PC-3 (cell line): ENCODE measurements at regions not wholly inside any gene's neighbourhood (a gene's known extent, or its start where the extent isn't known, plus 50 kb on each side); places are given as distances from the start of the nearest gene placed in this dataset.

Source experiments
- ATAC-seq: fragments of 200-7000 bp; cut with Tn5 transposase; 2 replicates; pipeline ENCODE4 v1.9.1; 2020; ENCODE audit warnings: mild to moderate bottlenecking, moderate library complexity
- BruUV-seq: library from RNA; stranded (reverse); fragments of 400-500 nt; replicated peaks from 2 replicates; lab custom pipeline; 2021; lab: Mats Ljungman, UMichigan
- CTCF ChIA-PET: fragments of 300-600 bp; sonication (Branson Sonifier 250); formaldehyde crosslinking; loops from one replicate; lab custom pipeline; 2022; ENCODE audit warnings: antibody characterized with exemption; lab: Charles Lee
- POLR2A ChIA-PET: fragments of 300-600 bp; sonication (Branson Sonifier 250); formaldehyde crosslinking; loops from one replicate; lab custom pipeline; 2022; ENCODE audit warnings: antibody characterized with exemption; ENCODE audit not compliant: unreplicated experiment; lab: Charles Lee
- DNase-seq: peaks from one replicate; pipeline ENCODE4 v3.0.0-alpha.2; 2015
- H2AFZ ChIP-seq: fragments of 300-600 bp; sonication (generic); 2 replicates; pipeline ENCODE4 v1.6.0; 2016; ENCODE audit warnings: antibody characterized with exemption, low read length
- H3F3A ChIP-seq: fragments of 300-600 bp; sonication (generic); one replicate; pipeline ENCODE4 v1.6.0; 2017; ENCODE audit warnings: antibody characterized with exemption, low read length, control low read depth, mild to moderate bottlenecking; ENCODE audit not compliant: unreplicated experiment
- H3K27ac ChIP-seq: fragments of 300-600 bp; sonication (generic); 2 replicates; pipeline ENCODE4 v1.5.1; 2016; ENCODE audit warnings: mild to moderate bottlenecking, low read length
- H3K27me3 ChIP-seq: fragments of 300-600 bp; sonication (generic); 2 replicates; pipeline ENCODE4 v1.6.1; 2016; ENCODE audit warnings: low read length, mixed read lengths
- H3K36me3 ChIP-seq: fragments of 300-600 bp; sonication (generic); 2 replicates; pipeline ENCODE4 v1.6.1; 2016; ENCODE audit warnings: low read depth, mixed run types, low read length, mixed read lengths
- H3K4me1 ChIP-seq: fragments of 300-600 bp; sonication (generic); 2 replicates; pipeline ENCODE4 v1.5.1; 2016; ENCODE audit warnings: low read length; ENCODE audit not compliant: insufficient read depth
- H3K4me2 ChIP-seq: fragments of 300-600 bp; sonication (generic); 2 replicates; pipeline ENCODE4 v1.6.0; 2016; ENCODE audit warnings: low read length
- H3K4me3 ChIP-seq: fragments of 300-600 bp; sonication (generic); 2 replicates; pipeline ENCODE4 v1.5.1; 2016; ENCODE audit warnings: mild to moderate bottlenecking, low read length, mixed read lengths
- H3K79me2 ChIP-seq: fragments of 300-600 bp; sonication (generic); 2 replicates; pipeline ENCODE4 v1.6.1; 2017; ENCODE audit warnings: low read length, mixed read lengths
- H3K9ac ChIP-seq: fragments of 300-600 bp; sonication (generic); 2 replicates; pipeline ENCODE4 v1.6.0; 2016; ENCODE audit warnings: mild to moderate bottlenecking, low read length
- H3K9me2 ChIP-seq: fragments of 300-600 bp; sonication (generic); replicated peaks from 2 replicates; pipeline ENCODE4 v1.6.1; 2016; ENCODE audit warnings: mixed run types, low read length, mixed read lengths
- H3K9me3 ChIP-seq: fragments of 300-600 bp; sonication (generic); 2 replicates; pipeline ENCODE4 v1.6.1; 2016; ENCODE audit warnings: low read length, mixed read lengths
- H4K20me1 ChIP-seq: fragments of 300-600 bp; sonication (generic); 2 replicates; pipeline ENCODE4 v1.6.1; 2016; ENCODE audit warnings: low read length, mixed read lengths
- CTCF ChIP-seq: fragments of 300-600 bp; sonication (generic); conservative IDR thresholded peaks from 2 replicates; pipeline ENCODE4 v1.5.1; 2017; ENCODE audit warnings: antibody characterized with exemption, low read depth, mild to moderate bottlenecking, low read length
- EZH2 ChIP-seq: fragments of 300-600 bp; sonication (generic); IDR thresholded peaks from one replicate; pipeline ENCODE4 v1.6.1; 2017; ENCODE audit warnings: antibody characterized with exemption, mild to moderate bottlenecking, low read length; ENCODE audit not compliant: unreplicated experiment
- EZH2phosphoT487 ChIP-seq: fragments of 300-600 bp; sonication (generic); IDR thresholded peaks from 2 replicates; pipeline ENCODE4 v1.6.1; 2018; ENCODE audit warnings: mild to moderate bottlenecking, antibody characterized with exemption, low read length, borderline replicate concordance
- intact Hi-C: fragments of 100-400 bp; cut with micrococcal nuclease; formaldehyde crosslinking; loops from 2 replicates; pipeline ENCODE4 v1.9.0; 2023

GRCh38 chr20:7180256-7181045 lies 413.0 kb downstream of the BMP2 start:
- H4K20me1 ChIP-seq: no peaks in the 10 kb centered on the region
- no peaks in the 10 kb centered on the region for H3K79me2 ChIP-seq
- H3K27me3 ChIP-seq: peaks cover 8% of the 10 kb centered on the region; the same call in 1 of the 2 replicates
- BruUV-seq: no TSS peak
- intact Hi-C loops: no loop called here
- no peaks in the 10 kb centered on the region for H3K4me1 ChIP-seq
- no peaks in the 10 kb centered on the region for H3K36me3 ChIP-seq
- H3K4me3 ChIP-seq: no peak overlapping the region
- no peaks in the 10 kb centered on the region for H3F3A ChIP-seq
- ChIA-PET CTCF (no interaction called here), POLR2A (no interaction called here)
- no peak overlapping the region for H3K4me2 ChIP-seq
- H3K9me3 ChIP-seq: no peaks in the 10 kb centered on the region
- no peak for ATAC-seq
- no peak for TF ChIP-seq CTCF
- TF ChIP-seq EZH2phosphoT487: no peak
- TF ChIP-seq EZH2: no peak
- H3K9me2 ChIP-seq: no peaks in the 10 kb centered on the region
- peak; percentile 70 for DNase-seq
- H2AFZ ChIP-seq: no peak overlapping the region
- no peak overlapping the region for H3K9ac ChIP-seq
- H3K27ac ChIP-seq: no peak overlapping the region

DNA sequence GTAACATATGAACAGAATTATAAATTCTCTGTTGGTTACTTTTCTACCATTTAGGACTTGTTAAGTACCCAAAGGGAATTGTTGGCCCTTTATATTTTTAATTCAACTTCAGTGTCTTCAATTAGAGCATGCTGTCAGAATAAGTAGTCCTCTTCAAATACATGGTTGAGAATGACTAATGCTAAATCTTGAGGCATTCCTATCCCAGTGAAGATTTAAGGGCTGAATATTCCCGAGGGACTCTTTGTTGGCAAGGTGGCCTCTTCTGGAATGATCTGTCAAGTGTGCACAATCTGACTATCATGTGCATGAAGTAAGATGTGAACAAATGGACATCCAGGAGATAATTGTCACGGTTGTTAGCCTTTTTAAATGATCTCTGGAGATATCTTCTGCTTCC lies 421.7 kb downstream of the BMP2 start:
- H3K4me1 ChIP-seq: no peaks in the 10 kb centered on the region
- no TSS peak for BruUV-seq
- CTCF ChIA-PET: no interaction called here
- no peaks in the 10 kb centered on the region for H4K20me1 ChIP-seq
- ATAC-seq (no peak), DNase-seq (no peak)
- no peaks in the 10 kb centered on the region for H3F3A ChIP-seq
- no peak overlapping the region for H3K4me2 ChIP-seq
- H3K79me2 ChIP-seq: no peaks in the 10 kb centered on the region
- no peak overlapping the region for H2AFZ ChIP-seq
- no peak overlapping the region for H3K27ac ChIP-seq
- POLR2A ChIA-PET: no interaction called here
- H3K36me3 ChIP-seq: no peaks in the 10 kb centered on the region
- 0 out of 2 replicates have a peak, but pooled peaks cover 4% of the 10 kb centered on the region for H3K9me3 ChIP-seq
- TF ChIP-seq EZH2 (no peak), EZH2phosphoT487 (no peak), CTCF (no peak)
- H3K27me3 ChIP-seq: peaks cover 15% of the 10 kb centered on the region; the same call in 1 of the 2 replicates
- no peak overlapping the region for H3K9ac ChIP-seq
- H3K4me3 ChIP-seq: no peak overlapping the region
- H3K9me2 ChIP-seq: no peaks in the 10 kb centered on the region
- intact Hi-C loops: no loop called here

DNA sequence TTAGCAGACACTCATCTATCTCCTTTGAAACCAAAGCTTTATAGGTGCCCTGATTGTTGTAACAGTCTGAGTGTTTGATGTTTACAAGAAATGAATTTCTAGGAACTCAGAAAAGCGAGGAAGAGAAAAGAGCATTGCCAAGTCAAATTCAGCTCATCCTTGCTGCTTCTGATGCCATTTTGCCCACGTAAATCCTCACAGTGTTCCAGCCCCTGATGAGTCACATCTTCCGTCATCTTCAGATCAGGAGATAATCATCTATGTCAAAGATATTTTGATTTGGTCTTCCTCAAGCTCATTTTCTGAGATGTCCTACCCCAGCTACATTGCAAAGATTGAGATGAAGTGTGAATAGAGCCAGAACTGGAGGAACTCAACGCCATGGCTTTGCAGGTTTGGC lies 426.2 kb downstream of the BMP2 start:
- Histone ChIP-seq H3K9me2 (no peaks in the 10 kb centered on the region), H3K9me3 (0 out of 2 replicates have a peak, but pooled peaks cover 4% of the 10 kb centered on the region), H3F3A (no peaks in the 10 kb centered on the region), H3K27ac (no peak overlapping the region), H4K20me1 (no peaks in the 10 kb centered on the region), H3K4me1 (peaks cover 17% of the 10 kb centered on the region; the same call in 1 of the 2 replicates), H3K4me3 (no peak overlapping the region), H3K36me3 (no peaks in the 10 kb centered on the region), H3K9ac (no peak overlapping the region), H3K79me2 (no peaks in the 10 kb centered on the region), H3K4me2 (no peak overlapping the region), H2AFZ (no peak overlapping the region), H3K27me3 (no peaks in the 10 kb centered on the region; the same call in 1 of the 2 replicates)
- POLR2A ChIA-PET: no interaction called here
- no peak for ATAC-seq
- TF ChIP-seq CTCF (no peak), EZH2phosphoT487 (no peak)
- CTCF ChIA-PET: no interaction called here
- peak; percentile 2 for DNase-seq
- intact Hi-C loops: no loop called here
- BruUV-seq: no TSS peak
